ENCODE measurements at regions not wholly inside any gene's neighbourhood (a gene's known extent, or its start where the extent isn't known, plus 50 kb on each side); places are given as distances from the start of the nearest gene placed in this dataset.

GRCh38 chrX:55342533-55343501 is 78.1 kb upstream of the PAGE3 start:
- Histone ChIP-seq H2AFZ (ENCODE audit: low read length) (no peak overlapping the region), H2BK12ac (ENCODE audit: insufficient read length, low read depth, low read length) (no peak overlapping the region), H2AK5ac (ENCODE audit: insufficient read length, low read length) (no peak overlapping the region), H2BK5ac (ENCODE audit: insufficient read length, low read length) (no peak overlapping the region), H3K79me2 (ENCODE audit: insufficient read depth, low read length) (no peaks in the 10 kb centered on the region), H4K5ac (ENCODE audit: insufficient read length, low read depth, low read length) (no peak overlapping the region), H2BK20ac (ENCODE audit: low read depth, low read length, poor library complexity, severe bottlenecking) (no peak overlapping the region), H3K4me1 (ENCODE audit: insufficient read depth, low read length) (no peaks in the 10 kb centered on the region), H2BK15ac (ENCODE audit: low read depth, low read length) (no peak overlapping the region), H3K27ac (ENCODE audit: insufficient read length, low read depth, low read length) (no peak overlapping the region), H3K18ac (ENCODE audit: insufficient read length, low read depth, low read length) (no peak overlapping the region), H3K9ac (ENCODE audit: extremely low read depth, insufficient read length, low read length) (no peak overlapping the region), H3K56ac (ENCODE audit: insufficient read length, low read depth, low read length) (no peak overlapping the region), H3K23ac (ENCODE audit: insufficient read length, low read depth, low read length) (no peak overlapping the region), H4K91ac (ENCODE audit: insufficient read length, low read depth, low read length) (no peak overlapping the region), H2BK120ac (ENCODE audit: low read depth, low read length, poor library complexity, severe bottlenecking) (no peak overlapping the region), H3K14ac (ENCODE audit: insufficient read depth, low read length) (no peak overlapping the region), H3K9me3 (ENCODE audit: control insufficient read depth, low read depth, low read length) (peaks cover 38% of the 10 kb centered on the region), H3K79me1 (ENCODE audit: insufficient read depth, low read depth, low read length, poor library complexity, severe bottlenecking) (no peaks in the 10 kb centered on the region), H3T11ph (ENCODE audit: low read length) (no peak overlapping the region), H4K8ac (replicated peaks; ENCODE audit: insufficient read length, low read depth, low read length) (no peak overlapping the region), H3K27me3 (ENCODE audit: insufficient read depth, low read length) (no peaks in the 10 kb centered on the region), H3K23me2 (ENCODE audit: insufficient read length, low read depth, low read length, poor library complexity, severe bottlenecking) (no peaks in the 10 kb centered on the region), H3K4ac (ENCODE audit: low read depth, low read length) (no peak overlapping the region), H3K4me2 (ENCODE audit: insufficient read depth, insufficient read length, low read length) (no peak overlapping the region), H4K20me1 (ENCODE audit: control insufficient read depth, insufficient read depth, insufficient read length) (no peaks in the 10 kb centered on the region)
- Mint-ChIP-seq H3K4me1 (no peaks in the 10 kb centered on the region), H3K4me3 (no peak overlapping the region; a peak in 1 of 5 replicates), H3K27me3 (ENCODE audit: low read depth) (peaks cover 1% of the 10 kb centered on the region; the same call in 1 of the 2 replicates), H3K9me3 (peaks cover 79 to 89% of the 10 kb centered on the region in 2 experiments), H3K36me3 (ENCODE audit: insufficient read depth in 1 of 3, low read depth in 3 of 3) (peaks cover 9 to 17% (median 12%) of the 10 kb centered on the region in 3 experiments; a peak in 6 of 7 replicates), H3K27ac (no peak overlapping the region; a peak in 1 of 7 replicates)
- peak; percentile 47 for DNase-seq
- WGBS (ENCODE audit: extremely low coverage, insufficient read length, low lambda C conversion rate) = no CpG with 5 or more reads among the region's 21 CpGs
- TF ChIP-seq CTCF (conservative IDR thresholded peaks at IDR 0.05) = peak; percentile 41; the same call in 2 of the 3 replicates

Measured in H9 (cell line).